K562 (cell line): ENCODE measurements at regions not wholly inside any gene's neighbourhood (a gene's known extent, or its start where the extent isn't known, plus 50 kb on each side); places are given as distances from the start of the nearest gene placed in this dataset.

Source experiments
- ATAC-seq: fragments of 200-7000 bp; cut with Tn5 transposase; 3 replicates; pipeline ENCODE4 v1.9.1; 2020; ENCODE audit warnings: moderate library complexity
- BruUV-seq: library from RNA; stranded (reverse); fragments of 400-500 nt; replicated peaks from 2 replicates; lab custom pipeline; 2021; lab: Mats Ljungman, UMichigan
- CTCF ChIA-PET: fragments of 300-600 bp; formaldehyde crosslinking; extraction: SDS; loops from one replicate; lab custom pipeline; 2021; ENCODE audit warnings: low intra/inter-chr PET ratio; lab: Yijun Ruan, JAX
- POLR2A ChIA-PET: fragments of 300-600, 350-650 bp; sonication (Branson Sonifier 250); formaldehyde crosslinking; extraction: SDS; loops from one replicate; lab custom pipeline; 2021; ENCODE audit warnings: antibody characterized with exemption, inconsistent platforms; lab: Yijun Ruan, JAX
- DNase-seq, 4 experiments: peaks; one replicate each; pipeline versions ENCODE4 v3.0.0 to v3.0.0-alpha.2; 2011 to 2018; ENCODE audit warnings: low spot score in 3 of 4, mixed read lengths in 3 of 4; ENCODE audit errors: extremely low read depth in 1 of 4
- FAIRE-seq: peaks from 2 replicates; lab custom pipeline; 2011; peaks lifted over from hg19 to GRCh38; lab: Jason Lieb, UNC
- H2AFZ ChIP-seq: 2 replicates; pipeline ENCODE4 v1.6.0; 2011; ENCODE audit warnings: low read depth, low read length, control low read depth, inconsistent platforms
- H3K27ac ChIP-seq: fragments of 200-600 bp; 3 replicates; pipeline ENCODE4 v1.8.0; 2011; ENCODE audit warnings: low read depth, mild to moderate bottlenecking, control low read depth, inconsistent platforms, low read length, moderate library complexity, mixed read lengths; ENCODE audit errors: extremely low read depth
- H3K27me3 ChIP-seq, 2 experiments: fragments of 300-600 bp in 1 of 2; 2 replicates in 1 of 2; 3 replicates in 1 of 2; pipeline versions ENCODE4 v1.6.0 to v1.8.0; 2011; ENCODE audit warnings: inconsistent platforms in 2 of 2, low read length in 2 of 2, mild to moderate bottlenecking in 1 of 2, mixed read lengths in 1 of 2, moderate library complexity in 1 of 2; ENCODE audit not compliant: control insufficient read depth in 2 of 2, insufficient read depth in 2 of 2
- H3K36me3 ChIP-seq: fragments of 300-600 bp; 3 replicates; pipeline ENCODE4 v1.8.0; 2011; ENCODE audit warnings: mild to moderate bottlenecking, low read length, inconsistent platforms; ENCODE audit not compliant: control insufficient read depth, insufficient read depth
- H3K4me1 ChIP-seq, 2 experiments: fragments of 200-600 bp in 1 of 2; replicated peaks in 1 of 2; 2 replicates in 1 of 2; 3 replicates in 1 of 2; pipeline versions ENCODE4 v1.5.1 to v1.8.0; 2011; ENCODE audit warnings: inconsistent platforms in 2 of 2, low read length in 2 of 2, mild to moderate bottlenecking in 1 of 2, mixed read lengths in 1 of 2, moderate library complexity in 1 of 2; ENCODE audit not compliant: control insufficient read depth in 2 of 2, insufficient read depth in 2 of 2
- H3K4me2 ChIP-seq: 2 replicates; pipeline ENCODE4 v1.6.1; 2011; ENCODE audit warnings: low read length, control low read depth, inconsistent platforms, mixed read lengths; ENCODE audit not compliant: insufficient read depth
- H3K4me3 ChIP-seq: fragments of 200-600 bp; sonication (generic), shearing (Covaris generic); 2 replicates; pipeline ENCODE4 v1.5.1; 2016; ENCODE audit warnings: control low read depth, inconsistent platforms
- H3K79me2 ChIP-seq: fragments of 200-600 bp; 3 replicates; pipeline ENCODE4 v1.8.0; 2011; ENCODE audit warnings: low read length, inconsistent platforms; ENCODE audit not compliant: control insufficient read depth, insufficient read depth
- H3K9ac ChIP-seq, 2 experiments: 2 replicates each; pipeline versions ENCODE4 v1.6.0 to v1.6.1; 2011; ENCODE audit warnings: low read depth in 2 of 2, low read length in 2 of 2, control low read depth in 1 of 2, inconsistent platforms in 1 of 2, mild to moderate bottlenecking in 1 of 2, mixed read lengths in 1 of 2; ENCODE audit not compliant: insufficient read depth in 1 of 2
- H3K9me1 ChIP-seq: one replicate; pipeline ENCODE4 v1.6.0; 2011; ENCODE audit warnings: inconsistent platforms, mild to moderate bottlenecking, low read length, moderate library complexity; ENCODE audit not compliant: control insufficient read depth, insufficient read depth
- H3K9me3 ChIP-seq: replicated peaks from 2 replicates; pipeline ENCODE4 v1.5.1; 2011; ENCODE audit warnings: low read depth, low read length, inconsistent platforms; ENCODE audit not compliant: control insufficient read depth, insufficient read depth
- H4K20me1 ChIP-seq: replicated peaks from 2 replicates; pipeline ENCODE4 v1.6.1; 2011; ENCODE audit warnings: low read length, inconsistent platforms, mixed read lengths; ENCODE audit not compliant: control insufficient read depth, insufficient read depth
- ATF6 ChIP-seq: sonication (generic); formaldehyde crosslinking; IDR thresholded peaks from 2 replicates; pipeline ENCODE4 v1.4.0; 2020; ENCODE audit warnings: mild to moderate bottlenecking, missing genetic modification reagents
- HMG20B ChIP-seq: fragments of 250-450 bp; sonication (Bioruptor Pico); IDR thresholded peaks from 2 replicates; pipeline ENCODE4 v1.5.0; 2021; ENCODE audit warnings: mild to moderate bottlenecking
- RBFOX2 ChIP-seq: fragments of 200-400 bp; formaldehyde crosslinking; IDR thresholded peaks from 2 replicates; pipeline ENCODE4 v1.6.1; 2017; ENCODE audit warnings: low read depth, mild to moderate bottlenecking, low read length, moderate library complexity
- TAF15 ChIP-seq: fragments of 200-400 bp; formaldehyde crosslinking; IDR thresholded peaks from 2 replicates; pipeline ENCODE4 v1.6.1; 2017; ENCODE audit warnings: mild to moderate bottlenecking, low read depth, low read length, moderate library complexity
- TCFL5 ChIP-seq: fragments of 250-450 bp; sonication (Bioruptor Pico); conservative IDR thresholded peaks from 2 replicates; pipeline ENCODE4 v1.6.1; 2021; ENCODE audit warnings: mild to moderate bottlenecking, moderate library complexity, matching md5 sums
- ZNF121 ChIP-seq: sonication (generic); formaldehyde crosslinking; conservative IDR thresholded peaks from 2 replicates; pipeline ENCODE4 v1.8.0; 2022; ENCODE audit warnings: missing genetic modification reagents
- ZNF444 ChIP-seq: fragments of 250-450 bp; sonication (Bioruptor Pico); IDR thresholded peaks from 2 replicates; pipeline ENCODE4 v1.4.0; 2020; ENCODE audit warnings: mild to moderate bottlenecking, moderate library complexity
- in situ Hi-C: fragments of 300-500 bp; cut with MboI; formaldehyde crosslinking; loops from 4 replicates; pipeline ENCODE4 v1.15.0; 2018; ENCODE audit warnings: inconsistent platforms, mixed read lengths
- intact Hi-C: fragments of 100-400 bp; cut with micrococcal nuclease; formaldehyde crosslinking; loops from 2 replicates; pipeline ENCODE4 v1.14.2; 2022

GRCh38 chr11:41999066-41999465 lies 539.6 kb upstream of the LRRC4C start:
- TF ChIP-seq RBFOX2 (no peak), TAF15 (no peak), HMG20B (CRISPR knock-in tag) (no peak), ZNF444 (CRISPR knock-in tag) (no peak), ZNF121 (CRISPR knock-in tag) (no peak), TCFL5 (CRISPR knock-in tag) (no peak), ATF6 (no peak)
- ATAC-seq (no peak), DNase-seq (no peak), FAIRE-seq (no peak)
- Histone ChIP-seq H3K9ac (no peak overlapping the region), H3K9me1 (no peaks in the 10 kb centered on the region), H3K27ac (no peak overlapping the region), H3K36me3 (no peaks in the 10 kb centered on the region), H2AFZ (no peak overlapping the region), H3K79me2 (no peaks in the 10 kb centered on the region), H3K4me3 (no peak overlapping the region), H3K4me1 (no peaks in the 10 kb centered on the region), H3K9me3 (no peaks in the 10 kb centered on the region), H4K20me1 (no peaks in the 10 kb centered on the region), H3K4me2 (no peak overlapping the region), H3K27me3 (no peaks in the 10 kb centered on the region)
- in situ Hi-C loops, result no loop called here
- POLR2A ChIA-PET, result no interaction called here
- intact Hi-C loops, result no loop called here
- CTCF ChIA-PET, result no interaction called here
- no TSS peak for BruUV-seq
